Spleen (tissue), 7 donors: ENCODE measurements at regions not wholly inside any gene's neighbourhood (a gene's known extent, or its start where the extent isn't known, plus 50 kb on each side); places are given as distances from the start of the nearest gene placed in this dataset.

Experiments
- POLR2A ChIP-seq, 3 donors: fragments of 450-650 bp; IDR thresholded peaks; one replicate each; pipeline ENCODE4 v1.5.1; 2017; ENCODE audit warnings: antibody characterized with exemption in 3 of 3, mild to moderate bottlenecking in 1 of 3
- POLR2AphosphoS5 ChIP-seq, 3 donors: sonication (generic); formaldehyde crosslinking; IDR thresholded peaks; one replicate each; pipeline ENCODE4 v1.5.1; 2017; ENCODE audit warnings: antibody characterized with exemption in 3 of 3
- TF ChIP-seq, protein P1 (sequence below), 11 experiments: fragments of 200-600 bp in 7 of 11; fragments of 450-650 bp in 4 of 11; sonication (generic) in 4 of 11; IDR thresholded peaks in 8 of 11; conservative IDR thresholded peaks in 3 of 11; 1 replicate in 7 of 11; 2 replicates in 4 of 11; pipeline versions ENCODE4 v1.4.0 to v1.8.0; 2016 to 2021; ENCODE audit warnings: antibody characterized with exemption in 11 of 11, inconsistent platforms in 4 of 11, mild to moderate bottlenecking in 1 of 11
- donor health status: DM: no; HTN: no; CAD: no; lungs with moderate emphysema.
- donor health status: DM: no; HTN: no; CAD: no.
- donor health status: DM: no; HTN: no; CAD: no.

DNA sequence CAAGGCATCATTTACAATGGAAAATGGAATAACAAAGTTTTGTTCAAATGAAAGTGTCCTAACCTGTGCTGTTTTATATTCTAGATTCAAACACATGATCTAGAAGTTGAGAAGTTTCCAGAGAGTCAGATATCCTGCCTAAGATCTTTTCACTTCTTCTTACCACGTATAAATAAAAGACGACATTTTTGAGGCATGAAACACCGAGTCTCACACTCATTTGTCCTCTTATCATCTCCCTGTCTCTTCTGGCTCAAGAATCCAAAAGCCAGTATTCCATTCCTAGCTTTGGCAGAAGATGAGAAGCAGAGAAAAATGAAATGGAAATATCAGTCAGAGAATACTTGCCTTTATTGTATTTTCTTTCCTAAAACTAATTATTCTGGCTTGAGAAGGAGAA lies 738.6 kb upstream of the NR2F2 start:
- TF ChIP-seq, protein P1, sequence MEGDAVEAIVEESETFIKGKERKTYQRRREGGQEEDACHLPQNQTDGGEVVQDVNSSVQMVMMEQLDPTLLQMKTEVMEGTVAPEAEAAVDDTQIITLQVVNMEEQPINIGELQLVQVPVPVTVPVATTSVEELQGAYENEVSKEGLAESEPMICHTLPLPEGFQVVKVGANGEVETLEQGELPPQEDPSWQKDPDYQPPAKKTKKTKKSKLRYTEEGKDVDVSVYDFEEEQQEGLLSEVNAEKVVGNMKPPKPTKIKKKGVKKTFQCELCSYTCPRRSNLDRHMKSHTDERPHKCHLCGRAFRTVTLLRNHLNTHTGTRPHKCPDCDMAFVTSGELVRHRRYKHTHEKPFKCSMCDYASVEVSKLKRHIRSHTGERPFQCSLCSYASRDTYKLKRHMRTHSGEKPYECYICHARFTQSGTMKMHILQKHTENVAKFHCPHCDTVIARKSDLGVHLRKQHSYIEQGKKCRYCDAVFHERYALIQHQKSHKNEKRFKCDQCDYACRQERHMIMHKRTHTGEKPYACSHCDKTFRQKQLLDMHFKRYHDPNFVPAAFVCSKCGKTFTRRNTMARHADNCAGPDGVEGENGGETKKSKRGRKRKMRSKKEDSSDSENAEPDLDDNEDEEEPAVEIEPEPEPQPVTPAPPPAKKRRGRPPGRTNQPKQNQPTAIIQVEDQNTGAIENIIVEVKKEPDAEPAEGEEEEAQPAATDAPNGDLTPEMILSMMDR (IDR thresholded peaks at IDR 0.05 in 8 of 11, conservative IDR thresholded peaks at IDR 0.05 in 3 of 11), result no peak
- TF ChIP-seq POLR2A (IDR thresholded peaks at IDR 0.05) (no peak), POLR2AphosphoS5 (IDR thresholded peaks at IDR 0.05) (no peak)
